HEK293 (cell line): ENCODE measurements at regions not wholly inside any gene's neighbourhood (a gene's known extent, or its start where the extent isn't known, plus 50 kb on each side); places are given as distances from the start of the nearest gene placed in this dataset.

ENCODE experiments used
- ATF2 ChIP-seq: fragments of 450-650 bp; formaldehyde crosslinking; IDR thresholded peaks from 2 replicates; pipeline ENCODE4 v1.5.1; 2016; ENCODE audit warnings: missing biosample characterization, missing genetic modification characterization, low read depth
- CTCF ChIP-seq: fragments of 450-650 bp; formaldehyde crosslinking; IDR thresholded peaks from 2 replicates; pipeline ENCODE4 v1.5.1; 2016; ENCODE audit warnings: missing biosample characterization, missing genetic modification characterization
- GLI2 ChIP-seq: fragments of 450-650 bp; formaldehyde crosslinking; IDR thresholded peaks from 2 replicates; pipeline ENCODE4; 2017; ENCODE audit warnings: missing biosample characterization, missing genetic modification characterization, low read depth, borderline replicate concordance
- GLIS1 ChIP-seq: fragments of 450-650 bp; formaldehyde crosslinking; IDR thresholded peaks from 2 replicates; pipeline ENCODE4 v1.5.1; 2016; ENCODE audit warnings: missing biosample characterization, missing genetic modification characterization
- HOXC10 ChIP-seq: sonication (generic); formaldehyde crosslinking; IDR thresholded peaks from 2 replicates; pipeline ENCODE4 v1.8.1; 2023; ENCODE audit warnings: mild to moderate bottlenecking, missing genetic modification reagents
- WT1 ChIP-seq: fragments of 450-650 bp; formaldehyde crosslinking; IDR thresholded peaks from 2 replicates; pipeline ENCODE4 v1.5.1; 2016; ENCODE audit warnings: missing biosample characterization, missing genetic modification characterization
- ZNF184 ChIP-seq: fragments of 450-650 bp; IDR thresholded peaks from 2 replicates; pipeline ENCODE4 v1.5.1; 2018; ENCODE audit warnings: missing biosample characterization, mild to moderate bottlenecking, missing genetic modification characterization
- ZNF274 ChIP-seq, 2 experiments: fragments of 200-500 bp in 1 of 2; fragments of 450-650 bp in 1 of 2; sonication (Bioruptor generic) in 1 of 2; formaldehyde crosslinking in 1 of 2; IDR thresholded peaks; 2 replicates each; pipeline versions ENCODE4 v1.5.1 to v1.6.1; 2014 to 2016; ENCODE audit warnings: borderline replicate concordance in 1 of 2, inconsistent platforms in 1 of 2, low read length in 1 of 2, missing biosample characterization in 1 of 2, missing genetic modification characterization in 1 of 2
- ZNF311 ChIP-seq: fragments of 450-650 bp; formaldehyde crosslinking; IDR thresholded peaks from 2 replicates; pipeline ENCODE4 v1.5.1; 2017; ENCODE audit warnings: missing biosample characterization, missing genetic modification characterization, borderline replicate concordance
- ZNF580 ChIP-seq: fragments of 450-650 bp; formaldehyde crosslinking; IDR thresholded peaks from 2 replicates; pipeline ENCODE4 v1.5.1; 2016; ENCODE audit warnings: missing biosample characterization, missing genetic modification characterization
- ZNF654 ChIP-seq: fragments of 450-650 bp; formaldehyde crosslinking; IDR thresholded peaks from 2 replicates; pipeline ENCODE4 v1.5.1; 2016; ENCODE audit warnings: low read depth, missing biosample characterization, missing genetic modification characterization
- ZNF785 ChIP-seq: fragments of 450-650 bp; formaldehyde crosslinking; IDR thresholded peaks from 2 replicates; pipeline ENCODE4 v1.5.1; 2016; ENCODE audit warnings: missing biosample characterization, missing genetic modification characterization
- TF ChIP-seq, protein P1 (sequence below): sonication (generic); formaldehyde crosslinking; IDR thresholded peaks from 2 replicates; pipeline ENCODE4 v1.8.1; 2022; ENCODE audit warnings: mild to moderate bottlenecking, moderate library complexity, missing genetic modification reagents
- TF ChIP-seq, protein P2 (sequence below): fragments of 450-650 bp; formaldehyde crosslinking; IDR thresholded peaks from 2 replicates; pipeline ENCODE4 v1.5.1; 2016; ENCODE audit warnings: missing biosample characterization, missing genetic modification characterization

- TF ChIP-seq GLI2 (tag by site-specific recombination) (no peak), ZNF184 (tag by site-specific recombination) (no peak), CTCF (tag by site-specific recombination) (no peak), ZNF311 (tag by site-specific recombination) (no peak), GLIS1 (tag by site-specific recombination) (no peak), ZNF274 (IDR thresholded peaks at IDR 0.05; ENCODE audit: low read length) (no peak), ZNF274 (tag by site-specific recombination; IDR thresholded peaks at IDR 0.05; ENCODE audit: borderline replicate concordance) (no peak), ZNF785 (no peak), ZNF580 (tag by site-specific recombination) (no peak), ZNF654 (tag by site-specific recombination) (no peak), HOXC10 (CRISPR knock-in tag) (no peak), WT1 (no peak), ATF2 (no peak)
- TF ChIP-seq, protein P1, sequence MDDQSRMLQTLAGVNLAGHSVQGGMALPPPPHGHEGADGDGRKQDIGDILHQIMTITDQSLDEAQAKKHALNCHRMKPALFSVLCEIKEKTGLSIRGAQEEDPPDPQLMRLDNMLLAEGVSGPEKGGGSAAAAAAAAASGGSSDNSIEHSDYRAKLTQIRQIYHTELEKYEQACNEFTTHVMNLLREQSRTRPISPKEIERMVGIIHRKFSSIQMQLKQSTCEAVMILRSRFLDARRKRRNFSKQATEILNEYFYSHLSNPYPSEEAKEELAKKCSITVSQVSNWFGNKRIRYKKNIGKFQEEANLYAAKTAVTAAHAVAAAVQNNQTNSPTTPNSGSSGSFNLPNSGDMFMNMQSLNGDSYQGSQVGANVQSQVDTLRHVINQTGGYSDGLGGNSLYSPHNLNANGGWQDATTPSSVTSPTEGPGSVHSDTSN = no peak
- TF ChIP-seq, protein P2, sequence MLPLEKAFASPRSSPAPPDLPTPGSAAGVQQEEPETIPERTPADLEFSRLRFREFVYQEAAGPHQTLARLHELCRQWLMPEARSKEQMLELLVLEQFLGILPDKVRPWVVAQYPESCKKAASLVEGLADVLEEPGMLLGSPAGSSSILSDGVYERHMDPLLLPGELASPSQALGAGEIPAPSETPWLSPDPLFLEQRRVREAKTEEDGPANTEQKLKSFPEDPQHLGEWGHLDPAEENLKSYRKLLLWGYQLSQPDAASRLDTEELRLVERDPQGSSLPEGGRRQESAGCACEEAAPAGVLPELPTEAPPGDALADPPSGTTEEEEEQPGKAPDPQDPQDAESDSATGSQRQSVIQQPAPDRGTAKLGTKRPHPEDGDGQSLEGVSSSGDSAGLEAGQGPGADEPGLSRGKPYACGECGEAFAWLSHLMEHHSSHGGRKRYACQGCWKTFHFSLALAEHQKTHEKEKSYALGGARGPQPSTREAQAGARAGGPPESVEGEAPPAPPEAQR (tag by site-specific recombination) = no peak
These were observed 105.0 kb upstream of the MAMLD1 start for GRCh38 chrX:150258176-150258425.
